Trophoblast cell (in vitro differentiated cells and primary cell): ENCODE measurements at regions not wholly inside any gene's neighbourhood (a gene's known extent, or its start where the extent isn't known, plus 50 kb on each side); places are given as distances from the start of the nearest gene placed in this dataset.
"Not testable (repeated sequence)": the region's sequence is repeated elsewhere in the genome, so short reads cannot be mapped to it uniquely, and the experiment has no call there.

Experiments
- DNase-seq, 2 donors: peaks; one replicate each; pipeline ENCODE4 v3.0.0-alpha.2; 2016
- H2AFZ ChIP-seq: 2 replicates; pipeline ENCODE4 v1.6.1; 2013; ENCODE audit warnings: low read length, moderate library complexity, mild to moderate bottlenecking; ENCODE audit not compliant: insufficient read depth, poor library complexity
- H2AK5ac ChIP-seq: 2 replicates; pipeline ENCODE4 v1.6.1; 2013; ENCODE audit warnings: mild to moderate bottlenecking, low read length
- H2BK120ac ChIP-seq: 2 replicates; pipeline ENCODE4 v1.6.1; 2013; ENCODE audit warnings: low read length, mild to moderate bottlenecking, moderate library complexity; ENCODE audit not compliant: insufficient read depth, poor library complexity
- H2BK12ac ChIP-seq: 2 replicates; pipeline ENCODE4 v1.6.1; 2013; ENCODE audit warnings: mild to moderate bottlenecking, low read length, moderate library complexity
- H2BK5ac ChIP-seq: 2 replicates; pipeline ENCODE4 v1.6.1; 2013; ENCODE audit warnings: low read length, low read depth, moderate library complexity, mild to moderate bottlenecking; ENCODE audit not compliant: poor library complexity
- H3K14ac ChIP-seq: 2 replicates; pipeline ENCODE4 v1.6.1; 2013; ENCODE audit warnings: mild to moderate bottlenecking, low read length
- H3K18ac ChIP-seq: 2 replicates; pipeline ENCODE4 v1.6.1; 2013; ENCODE audit warnings: mild to moderate bottlenecking, low read length
- H3K23ac ChIP-seq: 2 replicates; pipeline ENCODE4 v1.6.1; 2013; ENCODE audit warnings: low read length
- H3K27ac ChIP-seq: 2 replicates; pipeline ENCODE4 v1.5.1; 2013; ENCODE audit warnings: low read depth, mild to moderate bottlenecking, inconsistent platforms, low read length, moderate library complexity
- H3K27me3 ChIP-seq: 2 replicates; pipeline ENCODE4 v1.6.1; 2013; ENCODE audit warnings: inconsistent platforms, mild to moderate bottlenecking, low read length, moderate library complexity; ENCODE audit not compliant: insufficient read depth
- H3K36me3 ChIP-seq, 2 experiments: 1 replicate in 1 of 2; 2 replicates in 1 of 2; pipeline ENCODE4 v1.6.1; 2013; ENCODE audit warnings: low read length in 2 of 2, mild to moderate bottlenecking in 2 of 2, moderate library complexity in 1 of 2; ENCODE audit not compliant: insufficient read depth in 2 of 2, control insufficient read depth in 1 of 2
- H3K4ac ChIP-seq: 2 replicates; pipeline ENCODE4 v1.6.1; 2013; ENCODE audit warnings: low read depth, mild to moderate bottlenecking, low read length, moderate library complexity
- H3K4me1 ChIP-seq, 2 experiments: 1 replicate in 1 of 2; 2 replicates in 1 of 2; pipeline ENCODE4 v1.6.1; 2013; ENCODE audit warnings: low read length in 2 of 2, mild to moderate bottlenecking in 2 of 2, moderate library complexity in 1 of 2; ENCODE audit not compliant: insufficient read depth in 2 of 2, control insufficient read depth in 1 of 2
- H3K4me2 ChIP-seq: 2 replicates; pipeline ENCODE4 v1.6.1; 2013; ENCODE audit warnings: inconsistent platforms, mild to moderate bottlenecking, low read length, moderate library complexity
- H3K4me3 ChIP-seq: 2 replicates; pipeline ENCODE4 v1.5.1; 2013; ENCODE audit warnings: mild to moderate bottlenecking, low read depth, low read length, inconsistent platforms
- H3K79me1 ChIP-seq: one replicate; pipeline ENCODE4 v1.6.1; 2013; ENCODE audit warnings: low read length
- H3K79me2 ChIP-seq: 2 replicates; pipeline ENCODE4 v1.6.1; 2013; ENCODE audit warnings: low read length, mild to moderate bottlenecking; ENCODE audit not compliant: control insufficient read depth, insufficient read depth, poor library complexity
- H3K9ac ChIP-seq: 2 replicates; pipeline ENCODE4 v1.6.1; 2013; ENCODE audit warnings: mild to moderate bottlenecking, low read length
- H3K9me3 ChIP-seq: 2 replicates; pipeline ENCODE4 v1.6.1; 2013; ENCODE audit warnings: low read depth, mild to moderate bottlenecking, control low read depth, inconsistent platforms, low read length; ENCODE audit not compliant: insufficient read depth
- H4K12ac ChIP-seq: 2 replicates; pipeline ENCODE4 v1.6.1; 2013; ENCODE audit warnings: low read depth, mild to moderate bottlenecking, low read length, moderate library complexity
- H4K8ac ChIP-seq: 2 replicates; pipeline ENCODE4 v1.6.1; 2013; ENCODE audit warnings: low read depth, mild to moderate bottlenecking, low read length, moderate library complexity
- H4K91ac ChIP-seq: one replicate; pipeline ENCODE4 v1.6.1; 2013; ENCODE audit warnings: low read depth, mild to moderate bottlenecking, low read length, moderate library complexity
- WGBS: extraction: QIAGEN DNeasy Blood & Tissue Kit; methylation state at CpG from one replicate; pipeline ENCODE4 v1.1.7; 2013; ENCODE audit warnings: missing lambda C conversion rate; ENCODE audit not compliant: insufficient read length, insufficient coverage; ENCODE audit errors: extremely low coverage; 5-methylcytosine and 5-hydroxymethylcytosine counted together

GRCh38 chr6:67878216-67878615 is 756.9 kb upstream of the ADGRB3 start:
- H3K9me3 ChIP-seq, H3K23ac ChIP-seq, H3K4ac ChIP-seq, H3K36me3 ChIP-seq, H3K79me2 ChIP-seq, H2AFZ ChIP-seq, H3K4me2 ChIP-seq, H4K8ac ChIP-seq, H2BK12ac ChIP-seq, H3K14ac ChIP-seq, H3K79me1 ChIP-seq, H3K9ac ChIP-seq, H4K12ac ChIP-seq, H4K91ac ChIP-seq, H3K4me3 ChIP-seq, H3K4me1 ChIP-seq, H2AK5ac ChIP-seq, H3K18ac ChIP-seq, H3K27me3 ChIP-seq, H3K27ac ChIP-seq, DNase-seq: not testable (repeated sequence)
- Histone ChIP-seq H2BK5ac (peak overlapping the region; percentile 21), H2BK120ac (peak overlapping the region; percentile 11)
- WGBS = 60% methylated on average over 1 of the region's 7 CpGs

DNA sequence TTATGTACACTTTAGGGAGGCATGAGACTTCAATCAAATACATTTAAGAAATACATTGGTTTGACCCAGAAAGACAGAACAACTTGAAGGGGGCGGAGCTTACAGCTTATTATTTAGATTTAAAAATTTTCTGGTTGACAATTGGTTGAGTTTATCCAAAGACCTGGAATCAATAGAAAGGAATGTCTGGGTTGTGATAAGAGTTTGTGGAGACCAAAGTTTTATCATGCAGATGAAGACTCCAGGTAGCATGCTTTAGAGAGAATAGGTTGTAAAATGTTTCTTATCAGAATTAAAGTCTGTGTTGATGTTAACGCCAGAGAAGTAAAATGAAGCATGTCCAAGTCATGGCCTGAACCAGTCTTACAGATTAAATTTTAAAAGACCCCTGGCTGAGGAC is 757.8 kb upstream of the ADGRB3 start:
- Histone ChIP-seq H2BK5ac (no peak overlapping the region), H3K36me3 (no peaks in the 10 kb centered on the region), H3K4ac (no peak overlapping the region), H3K79me1 (peaks cover 7% of the 10 kb centered on the region), H2AFZ (no peak overlapping the region), H3K4me3 (no peak overlapping the region), H3K14ac (no peak overlapping the region), H3K79me2 (no peaks in the 10 kb centered on the region), H3K27ac (no peak overlapping the region), H4K12ac (no peak overlapping the region), H2BK12ac (no peak overlapping the region), H2AK5ac (no peak overlapping the region), H3K4me1 (peaks cover 4 to 7% of the 10 kb centered on the region in 2 experiments), H3K23ac (no peak overlapping the region), H4K91ac (no peak overlapping the region), H3K18ac (no peak overlapping the region), H3K27me3 (no peaks in the 10 kb centered on the region), H4K8ac (no peak overlapping the region), H2BK120ac (no peak overlapping the region), H3K9ac (no peak overlapping the region), H3K4me2 (no peak overlapping the region), H3K9me3 (no peaks in the 10 kb centered on the region)
- DNase-seq = no peak
- no CpG with 5 or more reads among the region's 2 CpGs for WGBS

DNA sequence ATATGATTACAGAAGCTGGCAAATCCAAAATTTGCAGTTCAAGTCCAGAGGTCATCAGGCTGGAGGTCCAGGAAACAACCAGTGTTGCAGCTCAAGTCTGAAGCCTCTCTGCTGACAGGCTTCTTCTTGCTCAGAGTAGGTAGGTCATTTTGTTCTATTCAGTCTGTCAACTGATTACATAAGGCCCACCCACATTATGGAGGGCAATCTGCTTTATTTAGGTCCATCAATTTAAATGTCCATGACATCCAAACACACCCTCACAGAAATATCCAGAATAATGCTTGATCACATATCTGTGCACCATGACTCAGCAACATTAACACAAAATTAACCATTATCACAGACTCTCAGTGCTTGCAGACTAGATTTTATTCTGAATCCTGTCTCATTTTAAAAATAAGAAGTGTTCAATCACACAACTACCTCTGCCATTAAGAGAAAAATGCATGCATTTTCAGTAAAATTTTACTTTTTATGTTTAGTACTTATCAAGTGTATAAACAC is 759.2 kb upstream of the ADGRB3 start:
- H3K14ac ChIP-seq = no peak overlapping the region
- no peak overlapping the region for H3K4ac ChIP-seq
- no peak overlapping the region for H2AK5ac ChIP-seq
- no peak overlapping the region for H3K9ac ChIP-seq
- no peak overlapping the region for H3K4me3 ChIP-seq
- H3K9me3 ChIP-seq = no peaks in the 10 kb centered on the region
- H3K4me2 ChIP-seq = no peak overlapping the region
- DNase-seq = no peak
- no peak overlapping the region for H4K91ac ChIP-seq
- H3K79me1 ChIP-seq = no peaks in the 10 kb centered on the region
- no peak overlapping the region for H2AFZ ChIP-seq
- no peak overlapping the region for H3K18ac ChIP-seq
- no peaks in the 10 kb centered on the region for H3K27me3 ChIP-seq
- no peak overlapping the region for H2BK5ac ChIP-seq
- no peak overlapping the region for H3K27ac ChIP-seq
- no peak overlapping the region for H2BK12ac ChIP-seq
- H4K12ac ChIP-seq = no peak overlapping the region
- no peaks in the 10 kb centered on the region for H3K4me1 ChIP-seq
- H3K36me3 ChIP-seq = no peaks in the 10 kb centered on the region
- H3K23ac ChIP-seq = no peak overlapping the region
- no peak overlapping the region for H2BK120ac ChIP-seq
- no peak overlapping the region for H4K8ac ChIP-seq
- H3K79me2 ChIP-seq = no peaks in the 10 kb centered on the region

GRCh38 chr6:67870321-67870720 is 764.8 kb upstream of the ADGRB3 start:
- Histone ChIP-seq H4K91ac (no peak overlapping the region), H4K8ac (no peak overlapping the region), H3K23ac (no peak overlapping the region), H2BK5ac (no peak overlapping the region), H3K36me3 (no peaks in the 10 kb centered on the region), H2BK120ac (no peak overlapping the region), H3K14ac (no peak overlapping the region), H2AFZ (no peak overlapping the region), H3K4ac (no peak overlapping the region), H3K18ac (no peak overlapping the region), H3K4me2 (no peak overlapping the region), H2BK12ac (no peak overlapping the region), H4K12ac (no peak overlapping the region), H3K4me1 (no peaks in the 10 kb centered on the region), H2AK5ac (no peak overlapping the region), H3K27me3 (no peaks in the 10 kb centered on the region), H3K79me2 (no peaks in the 10 kb centered on the region), H3K4me3 (no peak overlapping the region), H3K79me1 (no peaks in the 10 kb centered on the region), H3K27ac (no peak overlapping the region), H3K9me3 (no peaks in the 10 kb centered on the region), H3K9ac (no peak overlapping the region)
- DNase-seq = no peak
